ENCODE measurements at regions not wholly inside any gene's neighbourhood (a gene's known extent, or its start where the extent isn't known, plus 50 kb on each side); places are given as distances from the start of the nearest gene placed in this dataset.

- TF ChIP-seq CTCF (IDR thresholded peaks at IDR 0.05; ENCODE audit: poor library complexity) (no peak), EZH2phosphoT487 (IDR thresholded peaks at IDR 0.05; ENCODE audit: low read depth, severe bottlenecking, unreplicated experiment) (no peak), EZH2 (IDR thresholded peaks at IDR 0.05; ENCODE audit: borderline replicate concordance) (no peak)
Measured at GRCh38 chr6:147037881-147038280, 166.3 kb upstream of the STXBP5 start.

Data from hepatocyte (in vitro differentiated cells).